Adipocyte (in vitro differentiated cells): ENCODE measurements at regions not wholly inside any gene's neighbourhood (a gene's known extent, or its start where the extent isn't known, plus 50 kb on each side); places are given as distances from the start of the nearest gene placed in this dataset.
"Not testable (repeated sequence)": the region's sequence is repeated elsewhere in the genome, so short reads cannot be mapped to it uniquely, and the experiment has no call there.

Experiments used
- DNase-seq: peaks from one replicate; pipeline ENCODE4 v3.0.0-alpha.2; 2015; ENCODE audit warnings: low read depth
- H3K27me3 ChIP-seq: replicated peaks from 2 replicates; pipeline ENCODE4 v1.7.0; 2013; ENCODE audit warnings: mild to moderate bottlenecking, low read length, moderate library complexity; ENCODE audit not compliant: control insufficient read depth, insufficient read depth
- H3K36me3 ChIP-seq: 2 replicates; pipeline ENCODE4 v1.7.0; 2013; ENCODE audit warnings: low read length, mild to moderate bottlenecking, moderate library complexity; ENCODE audit not compliant: control insufficient read depth, insufficient read depth, severe bottlenecking
- H3K4me1 ChIP-seq: 2 replicates; pipeline ENCODE4 v1.7.0; 2013; ENCODE audit warnings: mild to moderate bottlenecking, low read length, moderate library complexity; ENCODE audit not compliant: control insufficient read depth, insufficient read depth
- H3K4me3 ChIP-seq: 2 replicates; pipeline ENCODE4 v1.7.0; 2013; ENCODE audit warnings: mild to moderate bottlenecking, low read length, moderate library complexity
- H3K9ac ChIP-seq: 2 replicates; pipeline ENCODE4 v1.7.0; 2013; ENCODE audit warnings: mild to moderate bottlenecking, low read length, moderate library complexity
- H3K9me3 ChIP-seq: 2 replicates; pipeline ENCODE4 v1.7.0; 2013; ENCODE audit warnings: mild to moderate bottlenecking, low read length, moderate library complexity; ENCODE audit not compliant: control insufficient read depth

DNA sequence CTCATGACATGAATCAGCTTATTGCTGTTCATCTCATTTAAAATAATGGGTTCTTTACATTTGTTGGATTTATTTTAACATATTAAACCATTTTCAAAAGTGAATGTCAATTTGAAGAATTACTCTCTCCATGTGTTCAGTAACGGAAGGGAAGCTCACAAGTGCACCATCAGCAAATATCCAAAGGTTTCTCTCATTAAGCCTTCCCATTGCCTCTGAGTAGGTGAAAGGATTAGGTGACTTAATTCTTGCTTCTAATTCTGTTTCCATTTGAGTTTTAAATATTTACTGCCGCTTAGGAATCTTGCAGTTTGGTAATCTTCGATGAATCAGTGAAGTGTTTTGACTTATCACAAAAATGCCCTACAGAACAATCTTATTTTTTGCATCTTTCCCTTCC lies 145.1 kb upstream of the NYAP2 start:
- Histone ChIP-seq H3K9me3 (peaks cover 14% of the 10 kb centered on the region), H3K9ac (no peak overlapping the region), H3K4me1 (peaks cover 13% of the 10 kb centered on the region), H3K4me3 (no peak overlapping the region), H3K27me3 (no peaks in the 10 kb centered on the region), H3K36me3 (no peaks in the 10 kb centered on the region)
- DNase-seq = no peak

GRCh38 chr2:225244933-225245332 lies 154.6 kb upstream of the NYAP2 start:
- Histone ChIP-seq H3K9me3 (no peaks in the 10 kb centered on the region), H3K36me3 (no peaks in the 10 kb centered on the region), H3K9ac (no peak overlapping the region), H3K4me1 (no peaks in the 10 kb centered on the region), H3K4me3 (no peak overlapping the region), H3K27me3 (no peaks in the 10 kb centered on the region)
- DNase-seq = no peak

- Histone ChIP-seq H3K9ac (no peak overlapping the region), H3K36me3 (no peaks in the 10 kb centered on the region), H3K27me3 (no peaks in the 10 kb centered on the region), H3K4me3 (no peak overlapping the region), H3K4me1 (no peaks in the 10 kb centered on the region), H3K9me3 (no peaks in the 10 kb centered on the region)
- DNase-seq = no peak
Measured at GRCh38 chr2:225236769-225237323, 162.7 kb upstream of the NYAP2 start.

DNA sequence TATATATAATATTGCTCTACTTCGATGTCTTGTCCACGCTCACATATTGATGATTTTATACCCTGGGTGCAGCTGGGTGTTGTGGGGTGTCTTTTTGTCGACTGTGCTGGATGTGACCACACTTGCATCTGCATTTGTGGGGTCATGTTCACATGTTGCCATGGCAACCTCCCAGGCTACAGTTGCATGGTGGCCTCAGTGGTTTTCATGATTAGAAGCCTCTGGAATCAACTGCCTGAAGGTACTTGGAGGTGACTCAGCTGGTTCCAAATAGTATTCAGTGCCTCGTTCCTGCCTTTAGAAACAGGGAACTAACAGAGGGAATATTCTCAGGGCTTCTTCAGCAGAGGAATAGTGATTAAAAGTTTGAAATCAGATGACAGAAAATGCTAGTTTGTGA lies 166.3 kb upstream of the NYAP2 start:
- Histone ChIP-seq H3K36me3 (no peaks in the 10 kb centered on the region), H3K9ac (no peak overlapping the region), H3K4me1 (no peaks in the 10 kb centered on the region), H3K4me3 (no peak overlapping the region), H3K27me3 (no peaks in the 10 kb centered on the region), H3K9me3 (no peaks in the 10 kb centered on the region)
- peak; percentile 39 for DNase-seq

- H3K9ac ChIP-seq = no peak overlapping the region
- H3K4me3 ChIP-seq = no peak overlapping the region
- DNase-seq = no peak
- H3K4me1 ChIP-seq = no peaks in the 10 kb centered on the region
- no peaks in the 10 kb centered on the region for H3K36me3 ChIP-seq
- H3K27me3 ChIP-seq = no peaks in the 10 kb centered on the region
- H3K9me3 ChIP-seq = no peaks in the 10 kb centered on the region
Measured at GRCh38 chr2:225231900-225232299, 167.6 kb upstream of the NYAP2 start.

- not testable (repeated sequence) for H3K9ac ChIP-seq, H3K36me3 ChIP-seq, H3K9me3 ChIP-seq
Measured at GRCh38 chr2:225229346-225229745, 170.2 kb upstream of the NYAP2 start.

GRCh38 chr2:225226441-225226840 lies 173.1 kb upstream of the NYAP2 start:
- H3K36me3 ChIP-seq = no peaks in the 10 kb centered on the region
- H3K9ac ChIP-seq = no peak overlapping the region
- no peaks in the 10 kb centered on the region for H3K27me3 ChIP-seq
- no peaks in the 10 kb centered on the region for H3K9me3 ChIP-seq
- no peak for DNase-seq
- H3K4me3 ChIP-seq = no peak overlapping the region
- no peaks in the 10 kb centered on the region for H3K4me1 ChIP-seq

More at GRCh38 chr2:225229346-225229745, 170.2 kb upstream of the NYAP2 start:
- not testable (repeated sequence) for H3K4me1 ChIP-seq, H3K27me3 ChIP-seq, H3K4me3 ChIP-seq, DNase-seq

GRCh38 chr2:225223301-225223700 lies 176.2 kb upstream of the NYAP2 start:
- Histone ChIP-seq H3K9me3 (no peaks in the 10 kb centered on the region), H3K4me3 (no peak overlapping the region), H3K27me3 (no peaks in the 10 kb centered on the region), H3K36me3 (no peaks in the 10 kb centered on the region), H3K4me1 (no peaks in the 10 kb centered on the region), H3K9ac (no peak overlapping the region)
- no peak for DNase-seq

- Histone ChIP-seq H3K9ac (no peak overlapping the region), H3K4me3 (no peak overlapping the region), H3K4me1 (no peaks in the 10 kb centered on the region)
Measured at GRCh38 chr2:225207471-225207870, 165.2 kb upstream of the DOCK10 start.

DNA sequence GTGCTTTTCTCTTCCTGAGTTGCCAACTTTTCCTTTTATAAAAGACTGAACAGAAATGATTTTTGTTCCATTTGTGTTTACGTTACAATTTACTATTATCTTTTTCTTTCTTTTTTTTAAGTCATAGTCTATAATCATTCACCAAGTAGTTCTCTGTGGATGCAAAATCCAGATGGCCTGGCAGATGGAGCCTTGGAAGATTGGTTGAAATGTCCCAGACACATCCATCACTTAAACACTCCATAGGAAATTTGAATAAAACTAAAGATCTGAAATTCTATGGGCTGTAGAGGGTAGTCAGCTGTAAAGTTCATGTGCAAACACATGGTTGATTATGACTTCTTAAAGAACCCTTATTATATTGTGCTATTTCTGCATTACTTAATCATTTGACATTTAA lies 164.8 kb upstream of the DOCK10 start:
- H3K4me3 ChIP-seq = no peak overlapping the region
- no peaks in the 10 kb centered on the region for H3K27me3 ChIP-seq
- no peaks in the 10 kb centered on the region for H3K4me1 ChIP-seq
- H3K36me3 ChIP-seq = no peaks in the 10 kb centered on the region
- H3K9me3 ChIP-seq = no peaks in the 10 kb centered on the region
- no peak overlapping the region for H3K9ac ChIP-seq
- DNase-seq = no peak

More at GRCh38 chr2:225207471-225207870, 165.2 kb upstream of the DOCK10 start:
- H3K27me3 ChIP-seq = no peaks in the 10 kb centered on the region
- H3K9me3 ChIP-seq = no peaks in the 10 kb centered on the region
- no peaks in the 10 kb centered on the region for H3K36me3 ChIP-seq
- DNase-seq = no peak

DNA sequence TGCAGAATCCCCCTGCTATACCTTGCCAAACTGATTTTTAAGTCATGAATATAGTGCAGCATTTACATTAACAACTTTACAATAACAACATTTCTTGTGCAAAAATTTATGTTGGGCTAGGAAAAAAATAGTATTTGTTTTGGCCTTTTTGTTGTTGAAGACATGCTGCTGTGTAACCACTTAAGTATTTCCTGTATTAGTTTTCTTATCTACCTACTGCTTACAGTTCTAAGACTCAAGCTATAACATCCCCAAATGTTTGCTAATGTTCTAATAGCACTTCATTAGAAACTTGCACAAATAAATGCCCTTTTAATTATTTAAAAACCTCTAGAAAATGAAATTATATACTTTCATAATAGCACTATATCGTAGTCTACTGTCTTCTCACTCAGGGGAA lies 154.3 kb upstream of the DOCK10 start:
- no peak for DNase-seq
- Histone ChIP-seq H3K27me3 (no peaks in the 10 kb centered on the region), H3K4me3 (no peak overlapping the region), H3K9ac (no peak overlapping the region), H3K36me3 (no peaks in the 10 kb centered on the region), H3K9me3 (no peaks in the 10 kb centered on the region), H3K4me1 (no peaks in the 10 kb centered on the region)

GRCh38 chr2:225192869-225193268 lies 150.6 kb upstream of the DOCK10 start:
- no peaks in the 10 kb centered on the region for H3K9me3 ChIP-seq

More at GRCh38 chr2:225192869-225193268, 150.6 kb upstream of the DOCK10 start:
- H3K4me3 ChIP-seq = no peak overlapping the region
- H3K9ac ChIP-seq = no peak overlapping the region
- no peaks in the 10 kb centered on the region for H3K27me3 ChIP-seq
- H3K4me1 ChIP-seq = no peaks in the 10 kb centered on the region
- peak; percentile 58 for DNase-seq
- no peaks in the 10 kb centered on the region for H3K36me3 ChIP-seq
